DOHH2 (cell line): ENCODE measurements at regions not wholly inside any gene's neighbourhood (a gene's known extent, or its start where the extent isn't known, plus 50 kb on each side); places are given as distances from the start of the nearest gene placed in this dataset.

Source experiments
- EZH2phosphoT487 ChIP-seq: fragments of 200-600 bp; sonication (generic); IDR thresholded peaks from 2 replicates; pipeline ENCODE4 v1.6.1; 2017; ENCODE audit warnings: borderline replicate concordance, mild to moderate bottlenecking, antibody characterized with exemption, low read length, moderate library complexity, mixed read lengths
- TF ChIP-seq, protein P1 (sequence below): fragments of 200-600 bp; sonication (generic); IDR thresholded peaks from one replicate; pipeline ENCODE4 v1.5.1; 2014; ENCODE audit warnings: antibody characterized with exemption, mild to moderate bottlenecking, low read depth, low read length; ENCODE audit not compliant: poor library complexity, severe bottlenecking

DNA sequence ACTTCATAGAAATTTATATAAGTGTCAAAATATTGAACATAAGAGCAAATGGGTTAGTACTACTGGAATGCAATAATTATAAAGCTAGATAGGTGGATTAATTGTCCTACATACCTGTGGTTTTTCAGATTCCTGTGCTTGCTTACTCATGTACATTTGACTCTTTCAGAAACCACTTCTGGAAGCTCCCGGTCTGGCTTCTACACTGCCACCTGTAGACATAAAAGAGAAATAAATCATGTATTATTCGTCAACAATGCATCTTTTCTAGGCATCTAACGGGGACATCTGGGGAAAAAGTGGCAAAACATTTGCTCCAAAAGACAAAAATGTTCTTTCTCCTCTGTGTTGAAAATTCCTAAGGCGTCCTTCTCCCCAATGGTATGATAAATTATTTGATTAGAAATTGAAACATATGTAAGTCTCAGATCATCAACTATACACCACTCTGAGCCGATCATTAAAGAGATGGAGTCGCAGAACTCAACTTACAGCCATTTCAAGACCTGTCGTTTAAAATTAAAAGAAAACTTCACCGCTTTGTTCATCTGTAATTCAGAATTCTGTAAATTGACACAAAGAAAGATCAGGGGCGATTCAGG, 648.7 kb upstream of the DIPK2B start:
- TF ChIP-seq, protein P1, sequence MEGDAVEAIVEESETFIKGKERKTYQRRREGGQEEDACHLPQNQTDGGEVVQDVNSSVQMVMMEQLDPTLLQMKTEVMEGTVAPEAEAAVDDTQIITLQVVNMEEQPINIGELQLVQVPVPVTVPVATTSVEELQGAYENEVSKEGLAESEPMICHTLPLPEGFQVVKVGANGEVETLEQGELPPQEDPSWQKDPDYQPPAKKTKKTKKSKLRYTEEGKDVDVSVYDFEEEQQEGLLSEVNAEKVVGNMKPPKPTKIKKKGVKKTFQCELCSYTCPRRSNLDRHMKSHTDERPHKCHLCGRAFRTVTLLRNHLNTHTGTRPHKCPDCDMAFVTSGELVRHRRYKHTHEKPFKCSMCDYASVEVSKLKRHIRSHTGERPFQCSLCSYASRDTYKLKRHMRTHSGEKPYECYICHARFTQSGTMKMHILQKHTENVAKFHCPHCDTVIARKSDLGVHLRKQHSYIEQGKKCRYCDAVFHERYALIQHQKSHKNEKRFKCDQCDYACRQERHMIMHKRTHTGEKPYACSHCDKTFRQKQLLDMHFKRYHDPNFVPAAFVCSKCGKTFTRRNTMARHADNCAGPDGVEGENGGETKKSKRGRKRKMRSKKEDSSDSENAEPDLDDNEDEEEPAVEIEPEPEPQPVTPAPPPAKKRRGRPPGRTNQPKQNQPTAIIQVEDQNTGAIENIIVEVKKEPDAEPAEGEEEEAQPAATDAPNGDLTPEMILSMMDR: no peak
- no peak for TF ChIP-seq EZH2phosphoT487
